ENCODE measurements at regions not wholly inside any gene's neighbourhood (a gene's known extent, or its start where the extent isn't known, plus 50 kb on each side); places are given as distances from the start of the nearest gene placed in this dataset.
A peak's percentile ranks its signal among the peaks of the same experiment; 100 is the strongest.

GRCh38 chr13:29993196-29993595, 142.8 kb upstream of the UBL3 start:
- H3K9me3 Mint-ChIP-seq (ENCODE audit: unreplicated experiment): peaks cover 2% of the 10 kb centered on the region
- H3K4me1 Mint-ChIP-seq (ENCODE audit: unreplicated experiment): peaks cover 18% of the 10 kb centered on the region
- no peaks in the 10 kb centered on the region for H3K27me3 Mint-ChIP-seq (ENCODE audit: unreplicated experiment)
- H3K4me3 Mint-ChIP-seq (ENCODE audit: unreplicated experiment): no peak overlapping the region
- DNase-seq (ENCODE audit: extremely low spot score, unreplicated experiment): no peak
- H3K27ac Mint-ChIP-seq (ENCODE audit: unreplicated experiment): no peak overlapping the region
- no peaks in the 10 kb centered on the region for H3K36me3 Mint-ChIP-seq (ENCODE audit: unreplicated experiment)
- TF ChIP-seq CTCF (IDR thresholded peaks at IDR 0.05): no peak

DNA sequence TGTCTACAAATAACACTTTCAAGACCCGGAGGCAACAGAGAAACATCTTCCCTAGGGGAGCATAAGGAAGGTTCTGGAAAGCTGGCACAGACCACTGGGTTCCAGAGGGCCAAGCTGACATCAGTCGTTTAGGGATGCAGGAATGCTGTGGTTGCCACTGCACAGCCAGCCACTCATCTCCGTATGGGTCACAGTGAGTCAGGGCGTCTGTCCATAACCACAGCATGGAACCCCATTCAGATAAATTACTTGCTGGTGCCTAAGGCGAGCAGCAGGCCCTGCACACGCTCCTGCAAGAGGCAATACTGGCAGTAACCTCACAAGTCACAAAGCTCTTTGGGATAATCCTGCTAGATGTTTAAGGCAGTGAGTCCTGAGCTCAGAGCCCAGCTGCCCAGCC, 140.9 kb upstream of the UBL3 start:
- Mint-ChIP-seq H3K4me3 (ENCODE audit: unreplicated experiment) (no peak overlapping the region), H3K27me3 (ENCODE audit: unreplicated experiment) (no peaks in the 10 kb centered on the region), H3K9me3 (ENCODE audit: unreplicated experiment) (peaks cover 18% of the 10 kb centered on the region), H3K36me3 (ENCODE audit: unreplicated experiment) (peaks cover 9% of the 10 kb centered on the region), H3K27ac (ENCODE audit: unreplicated experiment) (no peak overlapping the region), H3K4me1 (ENCODE audit: unreplicated experiment) (peaks cover 18% of the 10 kb centered on the region)
- TF ChIP-seq CTCF (IDR thresholded peaks at IDR 0.05): no peak
- DNase-seq (ENCODE audit: extremely low spot score, unreplicated experiment): no peak

DNA sequence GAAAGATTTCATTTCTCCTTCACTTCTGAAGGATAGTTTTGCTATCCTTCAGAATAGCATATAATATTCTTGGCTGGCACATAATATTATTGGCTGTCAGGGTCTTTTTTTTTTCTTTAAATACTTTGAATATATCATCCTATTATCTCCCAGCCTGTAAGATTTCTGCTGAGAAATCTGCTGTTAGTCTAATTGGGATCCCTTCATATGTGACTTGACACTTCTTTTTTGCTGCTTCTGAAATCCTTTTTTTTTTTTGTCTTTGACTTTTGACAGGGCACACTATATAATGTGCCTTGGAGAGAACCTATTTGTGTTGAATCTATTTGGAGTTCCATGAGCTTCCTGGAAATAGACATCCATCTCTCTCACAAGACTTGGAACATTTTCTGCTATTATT, 136.9 kb upstream of the UBL3 start:
- peaks cover 21% of the 10 kb centered on the region for H3K27me3 Mint-ChIP-seq (ENCODE audit: unreplicated experiment)
- DNase-seq (ENCODE audit: extremely low spot score, unreplicated experiment): no peak
- H3K4me3 Mint-ChIP-seq (ENCODE audit: unreplicated experiment): no peak overlapping the region
- H3K4me1 Mint-ChIP-seq (ENCODE audit: unreplicated experiment): peaks cover 6% of the 10 kb centered on the region
- no peak for TF ChIP-seq CTCF (IDR thresholded peaks at IDR 0.05)
- peaks cover 31% of the 10 kb centered on the region for H3K9me3 Mint-ChIP-seq (ENCODE audit: unreplicated experiment)
- H3K36me3 Mint-ChIP-seq (ENCODE audit: unreplicated experiment): peaks cover 9% of the 10 kb centered on the region
- H3K27ac Mint-ChIP-seq (ENCODE audit: unreplicated experiment): no peak overlapping the region

- no peak for TF ChIP-seq CTCF (IDR thresholded peaks at IDR 0.05)
- H3K36me3 Mint-ChIP-seq (ENCODE audit: unreplicated experiment): no peaks in the 10 kb centered on the region
- peaks cover 8% of the 10 kb centered on the region for H3K9me3 Mint-ChIP-seq (ENCODE audit: unreplicated experiment)
- DNase-seq (ENCODE audit: extremely low spot score, unreplicated experiment): peak; percentile 13
- H3K27me3 Mint-ChIP-seq (ENCODE audit: unreplicated experiment): peaks cover 23% of the 10 kb centered on the region
- no peak overlapping the region for H3K4me3 Mint-ChIP-seq (ENCODE audit: unreplicated experiment)
- H3K27ac Mint-ChIP-seq (ENCODE audit: unreplicated experiment): no peak overlapping the region
- peaks cover under 1% of the 10 kb centered on the region for H3K4me1 Mint-ChIP-seq (ENCODE audit: unreplicated experiment)
Measured at GRCh38 chr13:29980339-29980738, 129.9 kb upstream of the UBL3 start.

GRCh38 chr13:29978211-29978610, 127.8 kb upstream of the UBL3 start:
- Mint-ChIP-seq H3K4me3 (ENCODE audit: unreplicated experiment) (no peak overlapping the region), H3K36me3 (ENCODE audit: unreplicated experiment) (no peaks in the 10 kb centered on the region), H3K27me3 (ENCODE audit: unreplicated experiment) (peaks cover 10% of the 10 kb centered on the region), H3K4me1 (ENCODE audit: unreplicated experiment) (peaks cover 2% of the 10 kb centered on the region), H3K9me3 (ENCODE audit: unreplicated experiment) (peaks cover 4% of the 10 kb centered on the region), H3K27ac (ENCODE audit: unreplicated experiment) (no peak overlapping the region)
- no peak for DNase-seq (ENCODE audit: extremely low spot score, unreplicated experiment)
- TF ChIP-seq CTCF (IDR thresholded peaks at IDR 0.05): no peak

All from osteocyte (in vitro differentiated cells).